ENCODE measurements at regions not wholly inside any gene's neighbourhood (a gene's known extent, or its start where the extent isn't known, plus 50 kb on each side); places are given as distances from the start of the nearest gene placed in this dataset.
"Not testable (repeated sequence)": the region's sequence is repeated elsewhere in the genome, so short reads cannot be mapped to it uniquely, and the experiment has no call there.

DNA sequence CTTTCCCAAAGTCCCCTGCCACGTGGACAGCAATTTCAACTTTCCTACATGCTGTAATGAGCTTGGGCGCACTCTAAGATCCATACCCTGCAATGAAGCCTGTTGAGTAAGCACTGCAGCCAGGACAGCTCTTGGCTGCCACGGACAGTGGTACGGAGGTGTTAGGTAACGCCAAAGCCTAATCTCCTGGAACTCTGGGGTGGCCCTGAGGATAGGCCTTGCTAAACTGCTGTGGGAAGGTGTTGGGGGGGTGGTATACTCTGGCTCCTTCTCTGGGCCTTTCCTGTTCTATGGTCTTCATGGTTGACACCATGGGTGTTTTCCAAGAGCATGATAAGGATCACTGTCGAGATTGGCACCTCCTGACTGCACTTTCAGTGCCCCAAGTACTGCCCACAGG, 66.4 kb upstream of the PITX1 start:
- Mint-ChIP-seq H3K4me3 (no peak overlapping the region), H3K27ac (no peak overlapping the region), H3K9me3 (no peaks in the 10 kb centered on the region), H3K36me3 (no peaks in the 10 kb centered on the region), H3K4me1 (no peaks in the 10 kb centered on the region)
- ATAC-seq (no peak), DNase-seq (ENCODE audit: low spot score in 2 of 2) (no peak)

DNA sequence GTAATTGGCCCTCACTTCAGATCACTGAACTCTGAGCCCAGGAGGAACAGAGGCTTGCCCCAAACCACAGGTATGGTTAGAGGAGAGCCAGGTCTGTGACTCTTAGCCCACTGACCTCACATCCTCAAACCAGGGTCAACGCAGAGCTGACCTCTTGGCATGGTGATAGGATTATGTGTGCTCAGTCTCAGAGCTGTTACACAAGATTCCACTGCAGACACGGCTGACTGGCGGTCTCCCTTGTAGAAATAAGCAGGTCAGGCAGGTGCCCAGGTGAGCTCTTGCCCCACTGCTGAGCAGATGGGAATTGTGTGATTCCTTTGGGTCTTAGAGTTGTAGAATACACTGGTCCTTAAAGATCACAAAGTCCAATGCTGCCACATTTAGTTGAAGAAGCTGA, 66.0 kb upstream of the PITX1 start:
- Mint-ChIP-seq H3K4me3 (no peak overlapping the region), H3K36me3 (no peaks in the 10 kb centered on the region), H3K9me3 (no peaks in the 10 kb centered on the region), H3K4me1 (no peaks in the 10 kb centered on the region), H3K27ac (no peak overlapping the region)
- ATAC-seq (no peak), DNase-seq (ENCODE audit: low spot score in 2 of 2) (no peak)

GRCh38 chr5:135097390-135097789, 63.4 kb upstream of the PITX1 start:
- DNase-seq (ENCODE audit: low spot score in 2 of 2) (no peak), ATAC-seq (no peak)
- Mint-ChIP-seq H3K4me3 (no peak overlapping the region), H3K9me3 (no peaks in the 10 kb centered on the region), H3K36me3 (no peaks in the 10 kb centered on the region), H3K4me1 (no peaks in the 10 kb centered on the region), H3K27ac (no peak overlapping the region)

DNA sequence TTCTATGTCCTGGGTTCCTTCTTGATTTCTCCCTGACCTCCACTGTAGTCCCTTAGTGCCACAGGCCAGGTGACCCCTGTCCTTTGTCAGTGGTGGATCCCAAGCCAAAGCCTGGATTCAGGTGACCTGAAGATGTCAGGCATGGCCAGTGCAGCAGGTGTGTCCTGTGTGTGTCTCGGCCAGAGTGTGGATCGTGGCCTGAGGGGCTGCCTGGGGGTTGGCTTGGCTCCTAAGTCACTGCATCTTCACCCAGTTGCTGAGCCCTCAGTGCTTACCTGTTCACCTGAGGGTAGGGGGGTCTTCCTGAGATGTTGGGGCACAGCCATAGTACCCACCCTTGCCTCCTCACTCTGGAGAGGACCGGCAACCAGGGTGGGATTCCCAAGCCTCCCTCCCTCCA, 61.8 kb upstream of the PITX1 start:
- DNase-seq (ENCODE audit: low spot score in 2 of 2) (no peak), ATAC-seq (no peak)
- no peaks in the 10 kb centered on the region for H3K9me3 Mint-ChIP-seq
- H3K27ac Mint-ChIP-seq: no peak overlapping the region
- no peak overlapping the region for H3K4me3 Mint-ChIP-seq
- H3K4me1 Mint-ChIP-seq: no peaks in the 10 kb centered on the region
- no peaks in the 10 kb centered on the region for H3K36me3 Mint-ChIP-seq

GRCh38 chr5:135095052-135095715, 61.2 kb upstream of the PITX1 start:
- Mint-ChIP-seq H3K4me3 (no peak overlapping the region), H3K27ac (no peak overlapping the region), H3K4me1 (no peaks in the 10 kb centered on the region), H3K36me3 (no peaks in the 10 kb centered on the region), H3K9me3 (no peaks in the 10 kb centered on the region)
- ATAC-seq (no peak), DNase-seq (ENCODE audit: low spot score in 2 of 2) (no peak)

GRCh38 chr5:135094339-135095051, 60.5 kb upstream of the PITX1 start:
- no peaks in the 10 kb centered on the region for H3K9me3 Mint-ChIP-seq
- no peak overlapping the region for H3K4me3 Mint-ChIP-seq
- no peak for ATAC-seq

GRCh38 chr5:135093483-135093882, 59.5 kb upstream of the PITX1 start:
- H3K27ac Mint-ChIP-seq; DNase-seq (ENCODE audit: low spot score in 2 of 2); H3K4me1 Mint-ChIP-seq; H3K36me3 Mint-ChIP-seq; H3K9me3 Mint-ChIP-seq; ATAC-seq; H3K4me3 Mint-ChIP-seq: not testable (repeated sequence)

More at GRCh38 chr5:135094339-135095051, 60.5 kb upstream of the PITX1 start:
- Mint-ChIP-seq H3K36me3 (no peaks in the 10 kb centered on the region), H3K4me1 (no peaks in the 10 kb centered on the region), H3K27ac (no peak overlapping the region)
- DNase-seq (ENCODE audit: low spot score in 2 of 2): no peak

- no peak overlapping the region for H3K4me3 Mint-ChIP-seq
- no peak overlapping the region for H3K27ac Mint-ChIP-seq
- no peak for ATAC-seq
These were observed 58.4 kb upstream of the PITX1 start for GRCh38 chr5:135092476-135092875.

GRCh38 chr5:135091286-135091685, 57.3 kb upstream of the PITX1 start:
- no peaks in the 10 kb centered on the region for H3K36me3 Mint-ChIP-seq
- ATAC-seq (no peak), DNase-seq (ENCODE audit: low spot score in 2 of 2) (no peak)

More at GRCh38 chr5:135092476-135092875, 58.4 kb upstream of the PITX1 start:
- Mint-ChIP-seq H3K9me3 (no peaks in the 10 kb centered on the region), H3K4me1 (no peaks in the 10 kb centered on the region), H3K36me3 (no peaks in the 10 kb centered on the region)
- no peak for DNase-seq (ENCODE audit: low spot score in 2 of 2)

GRCh38 chr5:135089912-135090311, 55.9 kb upstream of the PITX1 start:
- H3K4me1 Mint-ChIP-seq: no peaks in the 10 kb centered on the region
- H3K27ac Mint-ChIP-seq: no peak overlapping the region
- DNase-seq (ENCODE audit: low spot score in 2 of 2) (no peak), ATAC-seq (no peak)
- H3K9me3 Mint-ChIP-seq: no peaks in the 10 kb centered on the region
- H3K4me3 Mint-ChIP-seq: no peak overlapping the region
- no peaks in the 10 kb centered on the region for H3K36me3 Mint-ChIP-seq

More at GRCh38 chr5:135091286-135091685, 57.3 kb upstream of the PITX1 start:
- Mint-ChIP-seq H3K4me1 (no peaks in the 10 kb centered on the region), H3K27ac (no peak overlapping the region), H3K4me3 (no peak overlapping the region), H3K9me3 (no peaks in the 10 kb centered on the region)

GRCh38 chr5:135088911-135089310, 54.9 kb upstream of the PITX1 start:
- H3K27ac Mint-ChIP-seq: no peak overlapping the region
- no peaks in the 10 kb centered on the region for H3K36me3 Mint-ChIP-seq
- no peak overlapping the region for H3K4me3 Mint-ChIP-seq
- ATAC-seq (no peak), DNase-seq (ENCODE audit: low spot score in 2 of 2) (no peak)
- no peaks in the 10 kb centered on the region for H3K4me1 Mint-ChIP-seq
- no peaks in the 10 kb centered on the region for H3K9me3 Mint-ChIP-seq

DNA sequence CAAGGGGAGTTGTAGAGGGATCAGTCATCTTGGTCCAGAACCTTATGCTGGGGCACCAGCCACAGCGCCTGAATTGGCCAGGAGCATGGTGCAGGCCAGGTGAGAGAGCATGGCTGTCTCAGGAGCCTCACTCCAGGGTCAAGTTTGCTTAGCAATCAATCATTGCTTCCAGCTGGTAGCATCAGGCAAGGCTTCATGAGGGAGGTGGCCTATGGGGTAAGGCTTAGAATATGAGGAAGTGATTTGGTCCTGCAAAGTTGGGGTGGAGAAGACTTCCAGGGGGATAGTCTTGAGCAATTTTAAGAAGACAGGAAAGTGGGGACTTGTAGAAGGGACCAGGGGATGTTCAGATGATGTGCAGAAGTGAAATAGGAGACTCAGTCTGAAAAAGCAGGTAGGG, 53.9 kb upstream of the PITX1 start:
- Mint-ChIP-seq H3K36me3 (no peaks in the 10 kb centered on the region), H3K4me1 (no peaks in the 10 kb centered on the region), H3K9me3 (no peaks in the 10 kb centered on the region), H3K4me3 (no peak overlapping the region), H3K27ac (no peak overlapping the region)
- DNase-seq (ENCODE audit: low spot score in 2 of 2) (no peak), ATAC-seq (no peak)

- peaks cover under 1% of the 10 kb centered on the region for H3K9me3 Mint-ChIP-seq
These were observed 52.1 kb upstream of the PITX1 start for GRCh38 chr5:135085936-135086725.

DNA sequence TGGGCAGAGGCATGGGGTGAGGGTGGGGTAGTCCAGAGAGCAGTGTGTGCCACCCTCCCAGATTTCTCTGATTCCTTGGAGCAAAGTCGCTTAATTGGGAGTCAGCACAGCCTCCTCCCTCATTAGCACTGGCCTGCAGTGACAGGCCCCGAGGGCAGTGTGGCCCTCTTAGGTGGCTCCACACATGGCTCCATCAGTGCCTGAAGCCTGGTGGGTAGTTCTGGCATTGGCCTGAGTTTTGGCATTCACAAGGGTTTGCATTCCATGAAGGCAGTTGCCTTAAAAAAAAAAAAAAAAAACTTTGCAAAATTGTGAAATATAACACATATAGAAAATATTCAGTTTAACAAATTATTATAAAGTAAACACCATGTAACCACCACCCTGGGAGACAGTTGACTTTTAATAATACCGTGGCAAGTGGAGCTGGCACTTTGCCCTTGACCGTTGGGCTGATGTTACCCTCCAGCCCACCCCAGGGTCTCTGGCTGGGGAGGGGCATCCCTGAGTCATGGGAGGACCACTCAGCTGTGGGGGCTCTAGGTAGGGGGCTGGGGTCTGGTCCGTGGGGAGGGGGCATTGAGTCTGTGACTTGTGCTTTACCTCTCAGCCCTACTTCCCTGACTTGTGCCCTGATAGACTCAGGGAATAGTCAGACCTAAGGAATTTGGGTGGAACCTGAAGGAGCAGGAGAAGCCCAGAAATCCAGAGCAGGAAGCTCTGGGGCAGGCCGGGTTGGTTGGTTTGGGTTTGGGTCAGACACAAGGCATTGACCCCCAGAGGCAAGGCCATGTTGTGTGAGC, 51.3 kb upstream of the PITX1 start:
- H3K4me3 Mint-ChIP-seq: no peak overlapping the region
- ATAC-seq: no peak
- no peak overlapping the region for H3K27ac Mint-ChIP-seq
- no peak for DNase-seq (ENCODE audit: low spot score in 2 of 2)
- no peaks in the 10 kb centered on the region for H3K4me1 Mint-ChIP-seq
- H3K36me3 Mint-ChIP-seq: no peaks in the 10 kb centered on the region
- peaks cover 4% of the 10 kb centered on the region for H3K9me3 Mint-ChIP-seq

More at GRCh38 chr5:135085936-135086725, 52.1 kb upstream of the PITX1 start:
- H3K4me3 Mint-ChIP-seq: no peak overlapping the region
- DNase-seq (ENCODE audit: low spot score in 2 of 2) (no peak), ATAC-seq (no peak)
- H3K27ac Mint-ChIP-seq: no peak overlapping the region
- H3K36me3 Mint-ChIP-seq: no peaks in the 10 kb centered on the region
- no peaks in the 10 kb centered on the region for H3K4me1 Mint-ChIP-seq
